H9 (cell line): ENCODE measurements at regions not wholly inside any gene's neighbourhood (a gene's known extent, or its start where the extent isn't known, plus 50 kb on each side); places are given as distances from the start of the nearest gene placed in this dataset.

Experiments
- DNase-seq: peaks from one replicate; pipeline ENCODE4 v3.0.0-alpha.2; 2017
- H2AFZ ChIP-seq: one replicate; pipeline ENCODE4 v1.6.1; 2013; ENCODE audit warnings: mild to moderate bottlenecking, low read length, control low read depth, moderate library complexity
- H2AK5ac ChIP-seq: 2 replicates; pipeline ENCODE4 v1.6.1; 2013; ENCODE audit warnings: low read length, control low read depth, mixed read lengths; ENCODE audit not compliant: insufficient read length
- H2BK120ac ChIP-seq: one replicate; pipeline ENCODE4 v1.6.1; 2013; ENCODE audit warnings: low read depth, mild to moderate bottlenecking, low read length, control low read depth, inconsistent platforms; ENCODE audit not compliant: poor library complexity, severe bottlenecking
- H2BK12ac ChIP-seq: 2 replicates; pipeline ENCODE4 v1.6.1; 2013; ENCODE audit warnings: low read length, control low read depth, mixed read lengths, low read depth; ENCODE audit not compliant: insufficient read length
- H2BK15ac ChIP-seq: 2 replicates; pipeline ENCODE4 v1.6.1; 2013; ENCODE audit warnings: low read depth, low read length, control low read depth
- H2BK20ac ChIP-seq: one replicate; pipeline ENCODE4 v1.6.1; 2013; ENCODE audit warnings: low read depth, mild to moderate bottlenecking, low read length, control low read depth, inconsistent platforms; ENCODE audit not compliant: poor library complexity, severe bottlenecking
- H2BK5ac ChIP-seq: 2 replicates; pipeline ENCODE4 v1.6.1; 2013; ENCODE audit warnings: low read length, control low read depth, mixed read lengths; ENCODE audit not compliant: insufficient read length
- H3K14ac ChIP-seq: 2 replicates; pipeline ENCODE4 v1.6.1; 2013; ENCODE audit warnings: low read length, control low read depth; ENCODE audit not compliant: insufficient read depth
- H3K18ac ChIP-seq: 2 replicates; pipeline ENCODE4 v1.6.1; 2013; ENCODE audit warnings: low read depth, mild to moderate bottlenecking, mixed read lengths, low read length, control low read depth; ENCODE audit not compliant: insufficient read length
- H3K23ac ChIP-seq: 2 replicates; pipeline ENCODE4 v1.6.1; 2013; ENCODE audit warnings: low read length, control low read depth, mixed read lengths, low read depth; ENCODE audit not compliant: insufficient read length
- H3K23me2 ChIP-seq: 2 replicates; pipeline ENCODE4 v1.6.1; 2013; ENCODE audit warnings: low read depth, mild to moderate bottlenecking, mixed read lengths, low read length, control low read depth; ENCODE audit not compliant: insufficient read length, poor library complexity, severe bottlenecking
- H3K27ac ChIP-seq: 2 replicates; pipeline ENCODE4 v1.5.1; 2013; ENCODE audit warnings: low read length, control low read depth, mixed read lengths, low read depth; ENCODE audit not compliant: insufficient read length
- H3K27me3 ChIP-seq: 2 replicates; pipeline ENCODE4 v1.6.1; 2013; ENCODE audit warnings: low read length, control low read depth, inconsistent platforms; ENCODE audit not compliant: insufficient read depth
- H3K4ac ChIP-seq: 2 replicates; pipeline ENCODE4 v1.6.1; 2013; ENCODE audit warnings: low read depth, mild to moderate bottlenecking, control low read depth, inconsistent platforms, low read length, moderate library complexity
- H3K4me1 ChIP-seq: 2 replicates; pipeline ENCODE4 v1.6.1; 2013; ENCODE audit warnings: low read length, control low read depth, inconsistent platforms; ENCODE audit not compliant: insufficient read depth
- H3K4me2 ChIP-seq: 2 replicates; pipeline ENCODE4 v1.6.1; 2013; ENCODE audit warnings: low read length, control low read depth, mixed read lengths; ENCODE audit not compliant: insufficient read length, insufficient read depth
- H3K56ac ChIP-seq: 2 replicates; pipeline ENCODE4 v1.6.1; 2013; ENCODE audit warnings: low read depth, mild to moderate bottlenecking, mixed read lengths, low read length, control low read depth; ENCODE audit not compliant: insufficient read length
- H3K79me1 ChIP-seq: 2 replicates; pipeline ENCODE4 v1.6.1; 2013; ENCODE audit warnings: low read depth, mild to moderate bottlenecking, moderate library complexity, low read length, control low read depth, inconsistent platforms; ENCODE audit not compliant: insufficient read depth, poor library complexity, severe bottlenecking
- H3K79me2 ChIP-seq: 2 replicates; pipeline ENCODE4 v1.6.1; 2013; ENCODE audit warnings: low read length, control low read depth, inconsistent platforms; ENCODE audit not compliant: insufficient read depth
- H3K9ac ChIP-seq: 2 replicates; pipeline ENCODE4 v1.6.1; 2013; ENCODE audit warnings: low read length, control low read depth, mixed read lengths; ENCODE audit not compliant: insufficient read length; ENCODE audit errors: extremely low read depth
- H3K9me3 ChIP-seq: one replicate; pipeline ENCODE4 v1.6.1; 2013; ENCODE audit warnings: low read depth, low read length, inconsistent platforms; ENCODE audit not compliant: control insufficient read depth
- H3T11ph ChIP-seq: one replicate; pipeline ENCODE4 v1.6.1; 2013; ENCODE audit warnings: mild to moderate bottlenecking, low read length, control low read depth, inconsistent platforms
- H4K20me1 ChIP-seq: one replicate; pipeline ENCODE4 v1.6.1; 2013; ENCODE audit not compliant: control insufficient read depth, insufficient read length, insufficient read depth
- H4K5ac ChIP-seq: 2 replicates; pipeline ENCODE4 v1.6.1; 2013; ENCODE audit warnings: low read depth, mild to moderate bottlenecking, mixed read lengths, low read length, control low read depth; ENCODE audit not compliant: insufficient read length
- H4K8ac ChIP-seq: replicated peaks from 2 replicates; pipeline ENCODE4 v1.6.1; 2013; ENCODE audit warnings: low read length, control low read depth, mixed read lengths, low read depth; ENCODE audit not compliant: insufficient read length
- H4K91ac ChIP-seq: 2 replicates; pipeline ENCODE4 v1.6.1; 2013; ENCODE audit warnings: low read depth, mild to moderate bottlenecking, moderate library complexity, mixed read lengths, low read length, control low read depth; ENCODE audit not compliant: insufficient read length
- H3K27ac Mint-ChIP-seq, 3 experiments: 2 replicates in 2 of 3; 3 replicates in 1 of 3; pipeline ENCODE4 v1.8.0; 2020 to 2021; ENCODE audit warnings: mixed read lengths in 3 of 3, mild to moderate bottlenecking in 1 of 3, moderate library complexity in 1 of 3
- H3K27me3 Mint-ChIP-seq: 2 replicates; pipeline ENCODE4 v1.8.0; 2021; ENCODE audit warnings: low read depth, mild to moderate bottlenecking, moderate library complexity, mixed read lengths
- H3K36me3 Mint-ChIP-seq, 3 experiments: 2 replicates in 2 of 3; 3 replicates in 1 of 3; pipeline ENCODE4 v1.8.0; 2020 to 2021; ENCODE audit warnings: low read depth in 3 of 3, mixed read lengths in 3 of 3; ENCODE audit not compliant: insufficient read depth in 1 of 3
- H3K4me1 Mint-ChIP-seq, 2 experiments: 2 replicates each; pipeline ENCODE4 v1.8.0; 2020; ENCODE audit warnings: mixed read lengths in 2 of 2
- H3K4me3 Mint-ChIP-seq, 2 experiments: 2 replicates in 1 of 2; 3 replicates in 1 of 2; pipeline ENCODE4 v1.8.0; 2020 to 2021; ENCODE audit warnings: mild to moderate bottlenecking in 2 of 2, mixed read lengths in 2 of 2, moderate library complexity in 1 of 2
- H3K9me3 Mint-ChIP-seq, 2 experiments: 2 replicates in 1 of 2; 3 replicates in 1 of 2; pipeline ENCODE4 v1.8.0; 2020; ENCODE audit warnings: mild to moderate bottlenecking in 2 of 2, mixed read lengths in 2 of 2, moderate library complexity in 1 of 2
- WGBS: extraction: QIAGEN DNeasy Blood & Tissue Kit; methylation state at CpG from one replicate; pipeline ENCODE4 v1.1.7; 2013; ENCODE audit warnings: missing lambda C conversion rate, low lambda C conversion rate, mixed read lengths; ENCODE audit not compliant: insufficient read length; ENCODE audit errors: extremely low coverage; 5-methylcytosine and 5-hydroxymethylcytosine counted together
- TF ChIP-seq, protein P1 (sequence below): fragments of 200-600 bp; sonication (generic); conservative IDR thresholded peaks from 3 replicates; pipeline ENCODE4 v1.8.0; 2021; ENCODE audit warnings: antibody characterized with exemption, mild to moderate bottlenecking

GRCh38 chr2:129828792-129829191 is 150.7 kb upstream of the RAB6C start:
- Histone ChIP-seq H3K4me1 (no peaks in the 10 kb centered on the region), H3K9ac (no peak overlapping the region), H3K9me3 (no peaks in the 10 kb centered on the region), H2BK12ac (no peak overlapping the region), H2BK20ac (no peak overlapping the region), H2BK5ac (no peak overlapping the region), H4K8ac (no peak overlapping the region), H3T11ph (no peak overlapping the region), H4K5ac (no peak overlapping the region), H3K27me3 (no peaks in the 10 kb centered on the region), H4K91ac (no peak overlapping the region), H3K23ac (no peak overlapping the region), H3K79me1 (no peaks in the 10 kb centered on the region), H3K14ac (no peak overlapping the region), H4K20me1 (no peaks in the 10 kb centered on the region), H2BK15ac (no peak overlapping the region), H2AFZ (no peak overlapping the region), H3K56ac (no peak overlapping the region), H3K4ac (no peak overlapping the region), H3K4me2 (no peak overlapping the region), H2AK5ac (no peak overlapping the region), H3K79me2 (no peaks in the 10 kb centered on the region), H2BK120ac (no peak overlapping the region), H3K27ac (no peak overlapping the region), H3K23me2 (no peaks in the 10 kb centered on the region), H3K18ac (no peak overlapping the region)
- H3K9me3 Mint-ChIP-seq, result peaks cover 18 to 29% of the 10 kb centered on the region in 2 experiments
- DNase-seq, result no peak
- no peaks in the 10 kb centered on the region; the same call in 1 of the 2 replicates for H3K27me3 Mint-ChIP-seq
- no peak overlapping the region for H3K4me3 Mint-ChIP-seq
- H3K4me1 Mint-ChIP-seq, result peaks cover 13 to 20% of the 10 kb centered on the region in 2 experiments
- no peak overlapping the region for H3K27ac Mint-ChIP-seq
- WGBS, result no CpG with 5 or more reads among the region's 7 CpGs
- TF ChIP-seq, protein P1, sequence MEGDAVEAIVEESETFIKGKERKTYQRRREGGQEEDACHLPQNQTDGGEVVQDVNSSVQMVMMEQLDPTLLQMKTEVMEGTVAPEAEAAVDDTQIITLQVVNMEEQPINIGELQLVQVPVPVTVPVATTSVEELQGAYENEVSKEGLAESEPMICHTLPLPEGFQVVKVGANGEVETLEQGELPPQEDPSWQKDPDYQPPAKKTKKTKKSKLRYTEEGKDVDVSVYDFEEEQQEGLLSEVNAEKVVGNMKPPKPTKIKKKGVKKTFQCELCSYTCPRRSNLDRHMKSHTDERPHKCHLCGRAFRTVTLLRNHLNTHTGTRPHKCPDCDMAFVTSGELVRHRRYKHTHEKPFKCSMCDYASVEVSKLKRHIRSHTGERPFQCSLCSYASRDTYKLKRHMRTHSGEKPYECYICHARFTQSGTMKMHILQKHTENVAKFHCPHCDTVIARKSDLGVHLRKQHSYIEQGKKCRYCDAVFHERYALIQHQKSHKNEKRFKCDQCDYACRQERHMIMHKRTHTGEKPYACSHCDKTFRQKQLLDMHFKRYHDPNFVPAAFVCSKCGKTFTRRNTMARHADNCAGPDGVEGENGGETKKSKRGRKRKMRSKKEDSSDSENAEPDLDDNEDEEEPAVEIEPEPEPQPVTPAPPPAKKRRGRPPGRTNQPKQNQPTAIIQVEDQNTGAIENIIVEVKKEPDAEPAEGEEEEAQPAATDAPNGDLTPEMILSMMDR, result no peak
- H3K36me3 Mint-ChIP-seq, result peaks cover 7 to 26% (median 14%) of the 10 kb centered on the region in 3 experiments; a peak in 6 of 7 replicates
